HT-29 (cell line): ENCODE measurements at regions not wholly inside any gene's neighbourhood (a gene's known extent, or its start where the extent isn't known, plus 50 kb on each side); places are given as distances from the start of the nearest gene placed in this dataset.

Experiments used
- DNase-seq: peaks from one replicate; pipeline ENCODE4 v3.0.0-alpha.2; 2015; ENCODE audit warnings: low spot score

DNA sequence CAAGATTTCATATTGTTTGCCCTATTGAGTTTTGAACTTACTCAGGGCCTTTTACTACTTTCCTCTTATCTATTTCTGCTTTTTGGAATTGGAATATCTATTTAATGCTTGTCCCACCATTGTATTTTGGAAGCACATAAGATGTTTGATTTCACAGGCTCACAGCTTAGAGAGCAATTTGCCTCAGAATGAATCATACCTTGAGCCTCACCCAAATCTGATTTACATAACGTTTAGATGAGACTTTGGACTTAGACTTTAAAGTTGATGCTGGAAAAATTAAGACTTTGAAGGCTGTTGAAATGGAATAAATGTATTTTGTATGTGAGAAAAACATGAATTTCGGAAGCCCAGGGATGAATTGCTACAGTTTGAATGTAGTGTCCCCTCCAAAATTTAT lies 458.9 kb downstream of the CNTN6 start:
- DNase-seq, result no peak

DNA sequence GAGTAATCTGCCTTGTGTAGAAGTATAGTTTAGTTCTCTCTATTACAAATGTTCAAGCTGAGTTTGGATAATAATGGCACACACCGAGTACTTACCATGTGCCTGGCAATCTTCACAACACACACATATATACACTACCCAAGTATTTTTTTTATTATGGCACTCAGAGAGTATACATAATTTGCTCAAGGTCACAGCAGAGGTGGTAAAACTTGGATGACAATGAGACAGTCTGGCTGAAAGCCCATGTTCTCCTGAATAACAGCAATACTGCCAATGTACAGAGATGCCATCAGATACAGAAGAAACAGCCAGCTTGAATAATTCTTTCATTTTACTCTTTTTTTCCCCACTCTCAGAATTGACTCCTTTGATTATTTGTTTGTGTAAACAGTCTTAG lies 460.0 kb downstream of the CNTN6 start:
- DNase-seq, result no peak

DNA sequence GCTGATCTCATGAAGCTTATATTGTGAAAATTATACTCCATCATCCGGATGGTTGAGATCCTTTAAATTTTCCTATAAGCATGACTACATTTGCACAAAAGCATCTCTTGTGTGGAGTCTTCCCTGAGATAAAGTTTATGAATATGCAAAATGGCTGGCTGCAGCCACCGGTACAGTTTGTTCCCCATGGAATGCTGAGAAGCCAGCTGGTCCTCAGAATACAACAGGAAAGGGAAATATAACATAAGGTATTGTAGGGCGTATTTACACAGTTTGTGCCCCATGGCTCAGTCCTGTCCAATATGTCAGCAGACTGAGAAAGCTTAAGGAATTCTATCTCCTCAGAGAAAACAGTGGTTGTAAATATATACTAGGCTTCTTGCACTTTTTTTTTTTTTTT lies 468.6 kb downstream of the CNTN6 start:
- no peak for DNase-seq

DNA sequence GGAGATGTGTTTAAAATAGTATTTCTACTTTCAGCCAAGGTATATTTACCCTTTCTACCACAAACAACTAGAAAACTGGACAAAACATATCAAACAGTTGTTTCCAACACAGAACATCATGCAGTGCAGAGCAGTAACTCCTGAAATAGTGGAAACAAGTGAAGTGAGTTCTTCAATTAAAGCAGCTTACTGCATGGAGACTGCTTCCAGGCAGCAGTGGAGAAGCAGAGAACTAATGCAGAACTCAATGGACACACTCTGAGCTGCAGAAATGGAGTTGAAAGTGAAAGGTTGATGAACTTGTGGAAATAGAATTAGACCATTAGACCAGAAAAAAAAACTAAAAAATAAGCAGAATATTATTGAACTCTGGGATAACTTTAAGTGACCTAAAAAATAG lies 478.9 kb downstream of the CNTN6 start:
- no peak for DNase-seq

- no peak for DNase-seq
Observed at GRCh38 chr3:1576047-1576446, 483.2 kb downstream of the CNTN6 start.

DNA sequence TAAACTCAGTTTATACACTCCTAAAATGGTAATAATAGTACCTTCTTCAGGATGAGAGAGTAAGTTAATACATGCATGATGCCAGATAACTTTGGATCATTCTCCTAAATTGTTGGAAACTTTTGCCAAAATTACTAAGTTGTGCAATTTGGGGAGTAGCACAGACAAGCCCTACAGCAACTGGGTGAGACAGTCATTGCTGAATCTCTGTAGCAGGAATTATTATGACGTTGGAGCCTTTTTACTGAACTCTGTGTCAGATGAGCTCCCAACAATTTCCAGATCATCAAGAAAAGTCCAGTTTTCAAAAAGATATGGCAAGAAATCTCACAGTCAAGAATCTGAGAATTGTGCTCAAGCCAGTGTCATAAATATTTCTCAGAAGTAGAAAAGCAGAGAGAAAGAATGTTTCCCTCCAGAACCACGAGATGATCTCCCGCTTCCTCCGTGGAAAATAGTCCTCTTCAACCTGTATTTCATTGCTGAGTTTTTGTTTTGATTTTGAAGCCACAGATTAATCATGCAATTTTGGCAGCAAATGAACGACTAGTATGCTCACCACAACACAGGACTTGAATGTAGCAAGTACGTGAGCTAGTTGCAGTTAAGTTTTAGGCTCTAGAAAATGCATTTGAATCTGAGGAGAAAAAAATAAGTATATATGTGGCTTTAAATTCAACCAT lies 485.4 kb downstream of the CNTN6 start:
- no peak for DNase-seq

GRCh38 chr3:1583044-1583443 lies 490.2 kb downstream of the CNTN6 start:
- DNase-seq, result no peak

GRCh38 chr3:1587426-1587825 lies 494.6 kb downstream of the CNTN6 start:
- DNase-seq, result no peak

GRCh38 chr3:1591327-1592028 lies 498.7 kb downstream of the CNTN6 start:
- DNase-seq, result no peak

DNA sequence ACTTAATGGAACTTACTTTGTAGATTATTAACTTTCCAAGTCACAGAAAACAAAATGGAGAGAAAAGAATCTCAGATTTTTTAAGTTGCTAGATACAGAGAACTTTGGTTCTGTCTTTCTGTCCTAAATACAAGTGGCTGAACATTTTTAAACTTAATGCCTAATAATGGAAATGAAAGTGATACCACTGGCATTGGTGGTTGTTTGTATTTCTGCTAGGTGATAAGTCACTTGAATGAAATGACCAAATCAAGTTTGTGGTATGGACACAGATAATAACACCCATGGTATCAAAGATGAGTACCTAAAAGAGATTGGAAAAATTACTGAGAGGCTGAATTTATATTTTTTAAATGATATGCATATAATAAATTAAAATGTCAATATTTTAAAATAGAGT lies 502.1 kb downstream of the CNTN6 start:
- no peak for DNase-seq

- DNase-seq, result no peak
Observed at GRCh38 chr3:1600206-1600605, 498.5 kb upstream of the CNTN4 start.

DNA sequence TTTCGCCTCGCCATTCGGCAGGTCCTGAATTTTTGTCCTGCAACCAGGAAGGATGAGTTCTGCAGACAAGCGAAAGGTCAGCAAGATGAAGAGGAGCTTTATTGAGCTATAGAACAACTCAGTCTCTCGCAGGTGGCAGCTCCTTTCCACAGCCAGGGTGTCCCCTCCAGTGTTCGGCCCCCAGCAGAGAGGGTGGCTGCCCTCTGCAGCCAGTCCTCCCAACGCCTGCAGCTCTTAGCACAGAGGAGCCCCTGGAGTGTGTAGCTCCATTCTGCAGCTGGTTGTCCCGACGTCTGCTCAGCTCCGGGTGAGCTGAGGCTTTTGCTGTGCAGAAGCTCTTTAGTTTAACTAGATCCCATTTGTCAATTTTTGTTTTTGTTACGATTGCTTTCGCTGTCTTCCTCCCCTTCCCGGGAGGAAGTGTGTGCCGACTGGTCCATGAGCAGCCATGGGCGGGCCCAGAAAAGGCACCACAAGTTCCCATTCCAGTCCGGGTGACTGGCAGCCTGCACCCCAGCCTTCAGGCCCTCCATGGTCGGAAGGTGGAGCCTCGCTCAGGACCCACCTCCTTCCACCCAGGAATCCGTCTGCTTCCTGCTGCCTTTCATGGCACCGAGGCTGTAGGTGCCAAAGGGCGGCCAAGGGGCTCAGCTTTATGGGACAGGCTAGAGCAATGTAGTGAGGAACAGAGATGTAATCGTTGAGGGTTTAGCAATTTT lies 497.8 kb upstream of the CNTN4 start:
- no peak for DNase-seq

DNA sequence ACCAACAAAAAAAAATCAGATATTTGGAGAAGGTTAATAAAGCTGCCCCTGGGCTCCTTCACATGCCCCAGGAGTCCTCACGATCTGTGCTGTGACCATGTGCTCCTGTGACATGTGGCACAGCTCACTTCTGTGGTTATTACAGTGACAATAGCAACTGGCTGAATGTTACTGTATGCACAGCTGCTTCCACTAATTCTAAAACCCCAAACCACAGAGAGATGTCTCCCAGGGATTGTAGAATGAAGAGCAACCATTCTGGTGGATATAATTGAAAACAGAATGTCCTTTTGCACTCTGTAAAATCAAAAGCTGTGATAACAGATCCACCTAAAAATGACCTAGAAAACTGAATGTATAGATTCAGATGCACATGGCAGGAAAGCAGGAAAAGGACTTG lies 489.2 kb upstream of the CNTN4 start:
- no peak for DNase-seq

GRCh38 chr3:1611824-1612223 lies 486.8 kb upstream of the CNTN4 start:
- peak; percentile 4 for DNase-seq

GRCh38 chr3:1613962-1614361 lies 484.7 kb upstream of the CNTN4 start:
- no peak for DNase-seq

DNA sequence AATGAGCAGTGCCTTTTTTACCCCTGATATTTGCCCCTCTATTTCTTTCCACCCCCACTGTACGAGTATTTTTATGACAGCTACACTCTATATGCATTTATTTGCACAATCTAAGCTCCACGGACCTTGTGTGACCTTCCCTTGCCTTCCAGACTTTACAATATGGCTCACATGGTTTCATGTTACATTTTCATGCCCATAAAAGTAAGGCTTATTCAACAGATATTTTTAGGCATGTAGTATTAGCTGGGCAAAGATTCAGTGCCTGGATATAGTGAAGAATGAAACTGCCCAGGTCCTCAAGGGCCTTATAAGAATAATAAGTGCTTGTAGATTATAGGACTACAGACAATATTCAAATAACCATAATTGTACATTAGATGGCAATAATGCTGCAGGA lies 481.9 kb upstream of the CNTN4 start:
- DNase-seq, result no peak

DNA sequence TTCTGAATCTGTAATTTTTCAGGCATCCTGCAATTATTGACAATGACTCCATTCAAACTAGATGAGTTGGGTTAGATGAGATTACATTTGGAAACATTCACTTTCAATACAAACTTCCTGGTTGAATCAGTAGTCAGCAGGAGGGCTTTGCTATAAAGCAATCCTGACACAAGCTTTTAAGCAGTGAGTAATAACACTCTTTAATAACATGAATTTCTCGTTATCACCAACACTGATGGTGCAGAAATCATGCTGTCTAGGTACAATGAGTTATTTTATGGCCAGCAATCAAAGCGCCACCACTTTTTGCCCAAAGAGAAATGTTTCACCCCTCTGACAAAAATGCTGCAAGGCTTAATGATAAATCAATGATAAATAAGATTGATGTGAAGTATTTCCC lies 474.8 kb upstream of the CNTN4 start:
- no peak for DNase-seq

- DNase-seq, result no peak
Observed at GRCh38 chr3:1632128-1632527, 466.5 kb upstream of the CNTN4 start.

- no peak for DNase-seq
Observed at GRCh38 chr3:1661839-1662238, 436.8 kb upstream of the CNTN4 start.

- DNase-seq, result no peak
Observed at GRCh38 chr3:1664266-1664665, 434.4 kb upstream of the CNTN4 start.

GRCh38 chr3:1666865-1667264 lies 431.8 kb upstream of the CNTN4 start:
- DNase-seq, result no peak

- no peak for DNase-seq
Observed at GRCh38 chr3:1677576-1678156, 421.0 kb upstream of the CNTN4 start.

DNA sequence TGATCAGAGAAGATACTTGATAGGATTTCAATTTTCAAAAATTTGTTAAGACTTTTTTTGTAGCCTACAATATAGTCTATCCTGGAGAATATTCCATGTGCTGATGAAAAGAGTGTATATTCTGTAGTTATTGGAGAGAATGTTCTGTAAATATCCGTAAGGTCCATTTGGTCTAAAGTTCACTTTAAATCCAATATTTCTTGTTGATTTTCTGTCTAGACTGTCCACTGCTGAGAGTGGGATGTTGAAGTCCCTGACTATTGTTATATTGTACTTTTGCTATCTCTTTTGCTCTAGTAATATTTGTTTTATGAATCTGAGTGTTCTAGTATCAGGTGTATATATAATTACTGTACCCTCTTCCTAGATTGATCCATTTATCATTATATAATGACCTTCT lies 406.2 kb upstream of the CNTN4 start:
- DNase-seq, result no peak
